ENCODE measurements at regions not wholly inside any gene's neighbourhood (a gene's known extent, or its start where the extent isn't known, plus 50 kb on each side); places are given as distances from the start of the nearest gene placed in this dataset.

DNA sequence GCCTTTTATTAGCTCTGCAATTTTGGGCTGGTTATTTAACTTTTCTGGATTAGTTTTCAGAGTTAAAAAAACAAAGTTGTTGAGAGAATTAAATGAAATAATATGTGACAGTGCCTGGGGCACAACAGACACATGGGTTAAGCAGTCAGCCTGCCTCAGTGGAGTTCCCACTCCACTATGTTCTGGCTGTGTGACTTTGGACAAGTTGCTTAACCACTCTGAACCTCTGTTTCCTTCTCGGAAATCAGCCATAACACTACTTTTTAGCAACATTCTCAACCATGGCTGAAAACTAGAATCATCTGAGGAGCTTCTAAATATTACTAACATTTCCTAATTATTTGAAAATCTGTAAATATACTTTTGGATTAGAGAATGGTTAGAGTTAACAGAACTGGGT is 56.5 kb upstream of the SLC6A11 start:
- DNase-seq (ENCODE audit: low read depth in 1 of 2, low spot score in 1 of 2) = no peak

DNA sequence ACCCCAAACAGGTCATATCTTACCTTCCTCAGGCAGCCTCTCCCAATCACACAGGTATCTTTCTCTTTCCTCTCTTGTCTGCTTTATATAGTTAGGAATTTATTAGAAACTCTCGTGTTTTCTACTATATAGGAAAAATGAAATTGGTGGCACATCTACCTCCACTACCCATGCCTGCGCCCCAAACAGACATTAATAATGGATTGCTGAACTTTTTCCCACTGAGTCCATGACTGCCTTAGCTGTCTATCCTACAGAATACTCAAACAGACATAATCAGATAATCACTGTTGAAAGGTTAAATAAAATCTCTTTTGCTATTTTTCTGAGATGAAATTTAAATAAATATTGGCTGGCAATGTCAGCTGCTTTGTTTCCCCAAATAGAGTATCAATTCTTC is 55.8 kb upstream of the SLC6A11 start:
- no peak for DNase-seq (ENCODE audit: low read depth in 1 of 2, low spot score in 1 of 2)

DNA sequence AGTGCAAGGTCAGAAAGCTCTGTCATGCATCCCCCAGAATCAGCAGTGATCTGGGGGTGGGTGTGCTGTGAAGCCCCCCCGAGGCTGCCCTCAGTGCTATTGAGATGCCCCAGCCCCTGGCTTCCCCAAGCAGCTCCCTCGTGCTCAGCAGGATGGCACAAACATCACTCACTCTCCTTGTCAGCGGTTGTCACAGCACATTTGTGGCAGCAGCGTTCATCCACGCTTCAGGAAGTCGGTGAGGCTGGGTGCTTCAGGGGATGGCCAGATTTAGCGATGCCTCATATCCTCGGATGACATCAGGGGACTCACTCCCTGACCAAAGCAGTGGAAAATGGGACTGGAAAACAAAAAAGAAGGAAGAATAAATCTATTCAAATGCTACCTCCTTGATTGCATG is 54.4 kb upstream of the SLC6A11 start:
- no peak for DNase-seq (ENCODE audit: low read depth in 1 of 2, low spot score in 1 of 2)

DNA sequence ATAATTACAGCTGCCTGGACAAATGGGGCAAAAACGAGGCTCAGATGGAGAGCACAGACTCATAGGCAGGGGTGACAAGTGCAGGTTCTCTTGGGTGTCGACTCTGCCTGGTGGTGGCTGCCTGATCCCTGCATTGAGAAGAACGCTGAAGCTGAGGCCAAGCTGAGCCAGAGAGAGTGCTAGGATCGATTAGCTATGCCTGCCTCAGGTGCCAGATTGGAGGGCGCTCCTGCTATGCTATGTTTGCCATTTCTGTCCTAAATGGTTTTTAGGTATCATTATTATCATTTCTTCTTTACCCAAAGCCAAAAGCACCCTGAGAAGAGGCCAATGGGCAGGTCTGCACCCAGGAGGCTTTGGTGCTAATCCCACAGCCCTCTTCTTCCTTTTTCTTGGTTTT is 53.9 kb upstream of the SLC6A11 start:
- DNase-seq (ENCODE audit: low read depth in 1 of 2, low spot score in 1 of 2) = no peak

DNA sequence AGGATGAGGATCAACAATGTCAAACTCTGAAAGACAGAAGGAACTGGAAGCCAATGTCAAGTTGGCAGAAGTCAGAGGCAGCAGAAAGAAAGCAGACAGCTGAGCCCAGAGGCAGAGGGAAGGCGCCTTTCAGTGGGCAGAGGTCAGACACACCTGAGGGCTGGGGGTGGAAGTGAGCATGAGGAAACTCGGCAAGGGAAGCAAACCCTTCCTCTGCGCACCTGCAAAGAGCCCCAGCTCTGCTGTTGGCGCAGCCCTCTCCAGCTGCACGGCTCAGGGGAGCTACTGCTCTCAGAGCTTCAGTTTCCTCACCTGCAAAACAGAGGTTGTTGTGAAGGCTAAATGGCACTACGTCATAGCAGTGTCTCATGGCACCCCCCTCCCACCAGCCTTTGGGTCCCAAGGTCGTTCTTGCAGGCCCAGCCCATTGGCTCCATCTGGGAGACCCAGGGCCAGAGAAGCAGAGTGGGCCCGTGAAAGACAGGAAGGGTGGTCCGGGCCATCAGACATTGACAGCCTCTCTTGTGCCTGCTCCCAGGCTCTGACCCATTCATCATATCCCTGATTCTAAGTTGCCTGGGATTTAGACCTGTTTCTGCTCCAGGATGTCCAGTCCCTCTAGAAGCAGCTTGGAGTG is 53.3 kb upstream of the SLC6A11 start:
- DNase-seq (ENCODE audit: low read depth in 1 of 2, low spot score in 1 of 2) = no peak

DNA sequence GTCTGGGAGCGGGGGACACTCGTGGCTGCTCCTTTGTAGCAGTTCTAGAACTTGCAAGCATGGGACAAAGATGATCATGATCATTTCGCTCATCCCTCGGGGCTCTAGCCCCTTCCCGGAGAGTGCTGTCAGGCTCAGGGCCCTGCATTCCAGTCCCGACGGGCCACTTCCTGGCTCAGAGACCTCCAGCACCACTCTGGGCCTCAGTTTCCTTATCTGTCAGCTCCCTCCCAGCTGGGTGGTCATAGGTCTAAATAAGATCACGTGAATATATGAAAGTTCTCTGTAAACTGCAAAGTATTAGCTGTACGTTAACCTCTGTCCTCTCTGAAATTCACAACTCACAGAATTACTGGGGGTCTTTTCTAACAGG is 52.8 kb upstream of the SLC6A11 start:
- no peak for DNase-seq (ENCODE audit: low read depth in 1 of 2, low spot score in 1 of 2)

DNA sequence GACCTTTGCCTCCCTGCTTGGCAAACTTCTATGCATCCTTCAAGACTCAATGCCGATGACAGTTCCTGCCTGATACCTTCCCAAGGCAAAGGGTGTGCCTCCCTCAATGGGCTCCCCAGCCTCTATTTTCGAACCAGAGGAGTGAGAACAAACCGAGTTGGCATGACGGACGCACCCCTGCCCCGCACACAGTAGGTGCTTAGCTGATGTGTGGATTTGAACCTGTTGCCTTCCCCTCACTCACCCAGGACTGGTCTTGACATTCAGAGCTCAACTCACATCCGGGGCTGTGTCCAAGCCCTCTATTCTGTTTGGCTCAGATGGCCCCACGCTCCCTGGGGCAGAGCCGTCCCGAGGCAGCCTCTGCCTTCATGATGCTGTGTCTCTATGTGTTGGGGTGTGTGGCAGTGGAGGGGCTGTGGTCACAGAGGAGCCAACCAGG is 52.2 kb upstream of the SLC6A11 start:
- DNase-seq (ENCODE audit: low read depth in 1 of 2, low spot score in 1 of 2) = no peak

DNA sequence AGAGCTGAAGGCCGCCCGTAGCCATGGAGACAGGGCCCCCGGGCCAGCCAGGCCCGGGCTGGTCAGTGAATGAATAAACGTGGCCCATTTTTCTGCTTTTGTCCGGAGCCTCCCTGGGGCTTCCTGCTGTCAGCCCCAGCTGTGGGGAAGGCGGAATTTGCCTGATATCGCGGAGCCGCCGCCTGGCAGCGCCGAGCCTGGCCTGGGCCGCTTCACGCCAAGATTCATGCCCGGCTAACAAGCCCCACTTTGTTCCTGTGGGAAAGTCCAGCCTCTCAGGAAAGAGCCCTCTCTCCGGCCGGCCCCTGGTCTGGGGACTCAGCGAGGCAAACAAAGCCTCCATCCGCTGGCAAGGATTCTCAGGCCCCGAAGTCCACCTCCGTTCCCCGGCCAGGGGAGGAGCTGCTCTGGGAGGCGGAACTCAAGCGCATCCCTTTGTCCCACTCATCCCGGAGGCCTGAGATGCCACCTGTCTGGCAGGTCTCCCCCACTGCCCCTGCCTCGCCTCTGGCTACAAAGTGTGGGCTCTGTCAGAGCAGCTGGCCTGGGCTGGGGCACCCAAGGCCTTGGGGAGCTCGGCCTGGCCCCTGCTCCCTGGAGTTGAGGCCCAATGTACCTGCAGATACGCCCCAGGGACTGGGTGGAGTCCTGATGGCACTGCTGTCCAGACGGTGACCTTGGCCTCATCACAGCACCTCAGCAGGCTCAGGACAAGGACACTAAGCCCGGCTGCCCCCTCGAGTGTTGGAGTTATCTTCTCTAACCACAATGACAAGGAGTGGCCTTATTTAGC is 51.6 kb upstream of the SLC6A11 start:
- no peak for DNase-seq (ENCODE audit: low read depth in 1 of 2, low spot score in 1 of 2)

DNA sequence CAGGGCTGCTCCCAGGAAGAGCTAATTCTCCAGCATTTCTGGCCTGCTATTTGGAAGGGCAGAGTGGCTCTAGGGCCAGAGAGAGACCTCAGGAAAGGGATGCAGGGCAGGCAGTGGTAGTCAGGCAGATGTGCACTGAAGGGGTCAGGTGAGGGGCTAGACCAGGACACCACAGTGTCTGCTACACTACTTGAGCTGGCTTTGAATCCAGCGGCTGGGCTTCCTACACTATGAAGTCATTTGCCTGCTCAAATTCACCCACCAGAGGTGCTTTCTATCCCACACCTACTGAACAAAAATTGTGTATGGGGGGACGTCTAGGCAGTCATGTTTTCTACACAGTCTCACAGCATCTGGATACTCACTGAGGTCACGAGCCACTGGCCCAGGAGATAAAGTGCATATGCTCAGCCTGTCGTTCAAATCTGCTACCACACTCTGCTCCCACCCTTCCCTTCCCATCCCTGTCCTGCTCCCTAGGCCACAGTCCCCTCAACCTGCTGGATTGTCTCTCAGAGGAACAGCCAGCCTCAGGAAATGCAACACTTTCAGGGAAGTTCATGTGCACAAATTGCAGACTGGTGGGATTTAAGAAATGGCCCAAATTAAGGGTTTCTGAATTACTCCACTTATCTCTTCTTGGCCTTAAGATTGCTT is 49.9 kb upstream of the SLC6A11 start:
- DNase-seq (ENCODE audit: low read depth in 1 of 2, low spot score in 1 of 2) = no peak
